Islet precursor cell (in vitro differentiated cells): ENCODE measurements at regions not wholly inside any gene's neighbourhood (a gene's known extent, or its start where the extent isn't known, plus 50 kb on each side); places are given as distances from the start of the nearest gene placed in this dataset.
"Not testable (repeated sequence)": the region's sequence is repeated elsewhere in the genome, so short reads cannot be mapped to it uniquely, and the experiment has no call there.

Experiments used
- DNase-seq: peaks from one replicate; pipeline ENCODE4 v3.0.0-alpha.2; 2018

- DNase-seq = no peak
These were observed 122.5 kb downstream of the APIP start for GRCh38 chr11:34793666-34794065.

GRCh38 chr11:34792814-34793258 lies 123.3 kb downstream of the APIP start:
- no peak for DNase-seq

GRCh38 chr11:34791780-34792542 lies 124.2 kb downstream of the APIP start:
- no peak for DNase-seq

GRCh38 chr11:34790620-34791019 lies 125.6 kb downstream of the APIP start:
- no peak for DNase-seq

- no peak for DNase-seq
These were observed 126.9 kb downstream of the APIP start for GRCh38 chr11:34789196-34789834.

- DNase-seq = no peak
These were observed 127.5 kb downstream of the APIP start for GRCh38 chr11:34788642-34789041.

- DNase-seq = no peak
These were observed 128.3 kb downstream of the APIP start for GRCh38 chr11:34787895-34788294.

- no peak for DNase-seq
These were observed 128.8 kb downstream of the APIP start for GRCh38 chr11:34787348-34787747.

- DNase-seq = no peak
These were observed 131.8 kb downstream of the APIP start for GRCh38 chr11:34784318-34784841.

GRCh38 chr11:34783816-34784317 lies 132.3 kb downstream of the APIP start:
- no peak for DNase-seq

GRCh38 chr11:34781826-34782225 lies 134.4 kb downstream of the APIP start:
- not testable (repeated sequence) for DNase-seq

- no peak for DNase-seq
These were observed 140.7 kb downstream of the APIP start for GRCh38 chr11:34775417-34775888.

GRCh38 chr11:34774604-34775003 lies 141.6 kb downstream of the APIP start:
- DNase-seq = no peak

- no peak for DNase-seq
These were observed 142.4 kb downstream of the APIP start for GRCh38 chr11:34773826-34774225.

- no peak for DNase-seq
These were observed 143.0 kb downstream of the APIP start for GRCh38 chr11:34773211-34773610.

GRCh38 chr11:34770111-34770510 lies 146.1 kb downstream of the APIP start:
- DNase-seq = no peak

GRCh38 chr11:34769224-34769623 lies 147.0 kb downstream of the APIP start:
- no peak for DNase-seq

- not testable (repeated sequence) for DNase-seq
These were observed 141.7 kb downstream of the EHF start for GRCh38 chr11:34762625-34763024.

- peak; percentile 59 for DNase-seq
These were observed 137.4 kb downstream of the EHF start for GRCh38 chr11:34758262-34758661.

- DNase-seq = no peak
These were observed 136.1 kb downstream of the EHF start for GRCh38 chr11:34757026-34757451.

- no peak for DNase-seq
These were observed 135.7 kb downstream of the EHF start for GRCh38 chr11:34756591-34756990.

GRCh38 chr11:34755671-34756070 lies 134.8 kb downstream of the EHF start:
- no peak for DNase-seq

GRCh38 chr11:34754171-34754823 lies 133.4 kb downstream of the EHF start:
- no peak for DNase-seq
